Pancreas (tissue), 10 donors: ENCODE measurements at regions not wholly inside any gene's neighbourhood (a gene's known extent, or its start where the extent isn't known, plus 50 kb on each side); places are given as distances from the start of the nearest gene placed in this dataset.

Experiments
- ATAC-seq, 4 donors: fragments of 200-7000 bp; cut with Tn5 transposase; one replicate each; pipeline versions ENCODE4 v1.8.0 to v1.9.1; 2020; ENCODE audit warnings: mild to moderate bottlenecking in 4 of 4, moderate library complexity in 4 of 4
- DNase-seq, 6 donors: peaks; one replicate each; pipeline ENCODE4 v3.0.0-alpha.2; 2020
- FAIRE-seq: peaks from 2 replicates; lab custom pipeline; 2012; peaks lifted over from hg19 to GRCh38; lab: Jason Lieb, UNC
- H3K27ac ChIP-seq, 4 donors: fragments of 200-600 bp; sonication (generic); 1 replicate in 3 of 4; 2 replicates in 1 of 4; pipeline versions ENCODE4 v1.5.0 to v1.8.0; 2020
- H3K27me3 ChIP-seq, 4 donors: fragments of 200-600 bp; one replicate each; pipeline ENCODE4 v1.8.0; 2021
- H3K36me3 ChIP-seq, 3 donors: fragments of 200-600 bp; sonication (generic) in 1 of 3; one replicate each; pipeline versions ENCODE4 v1.5.0 to v1.8.0; 2020 to 2021
- H3K4me1 ChIP-seq, 3 donors: fragments of 200-600 bp; one replicate each; pipeline ENCODE4 v1.8.0; 2021
- H3K4me3 ChIP-seq, 4 donors: fragments of 200-600 bp; sonication (generic) in 2 of 4; one replicate each; pipeline versions ENCODE4 v1.5.0 to v1.8.0; 2020 to 2021
- H3K9me3 ChIP-seq, 4 donors: fragments of 200-600 bp; one replicate each; pipeline ENCODE4 v1.8.0; 2021
- WGBS, 2 donors: extraction: QIAGEN DNeasy Blood & Tissue Kit; methylation state at CpG; one replicate each; pipeline ENCODE4 v1.1.7; 2013; 5-methylcytosine and 5-hydroxymethylcytosine counted together
- intact Hi-C, 3 donors: fragments of 100-400 bp; cut with DNase I; formaldehyde crosslinking; loops; one replicate each; pipeline versions ENCODE4 v1.11.1 to v1.14.2; 2022
- TF ChIP-seq, protein P1 (sequence below), 4 donors: fragments of 200-600 bp; sonication (generic) in 3 of 4; IDR thresholded peaks; one replicate each; pipeline versions ENCODE4 v1.5.0 to v1.8.0; 2021; ENCODE audit warnings: antibody characterized with exemption in 4 of 4
- donor health status: healthy with polysubstance abuse.
- donor health status: DM: no; HTN: no; CAD: no; lungs with moderate emphysema.
- donor health status: DM: no; HTN: no; CAD: no.
- donor health status: control.
- donor health status: control.
- donor health status: Bipolar disorder and iron deficiency.
- donor health status: DM: yes; HTN: yes; CAD: no.
- donor health status: DM: no; HTN: no; CAD: no.
- donor health status: DM: no; HTN: no; CAD: no.
- donor health status: DM: yes; HTN: yes; CAD: no.

DNA sequence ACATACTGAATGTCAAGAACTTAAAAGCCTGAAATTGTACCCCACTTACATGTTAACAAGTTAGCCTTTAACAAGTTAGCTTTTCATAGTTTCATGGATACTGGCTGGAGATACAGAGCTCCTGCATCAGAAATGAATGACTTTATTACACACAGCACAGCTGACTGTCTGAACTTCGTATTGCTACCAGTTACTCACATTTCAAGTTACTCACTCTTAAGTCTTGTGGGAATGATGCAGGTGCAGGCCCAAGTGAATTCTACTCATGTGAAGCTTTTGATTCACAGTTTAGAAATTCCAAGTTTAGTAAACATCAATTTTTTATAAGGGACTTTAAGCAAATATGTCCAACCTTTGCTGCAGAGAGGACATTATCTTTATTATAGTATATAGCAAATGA lies 762.2 kb upstream of the PRR20A start:
- WGBS, 2 donors = 7 to 12% methylated on average over 1 of the region's 1 CpG
- ATAC-seq (no peak), DNase-seq (no peak), FAIRE-seq (no peak)
- Histone ChIP-seq H3K4me1 (no peaks in the 10 kb centered on the region), H3K36me3 (no peaks in the 10 kb centered on the region), H3K9me3 (no peaks in the 10 kb centered on the region), H3K4me3 (no peak overlapping the region), H3K27ac (no peak overlapping the region), H3K27me3 (no peaks in the 10 kb centered on the region)
- intact Hi-C loops = no loop called here
- TF ChIP-seq, protein P1, sequence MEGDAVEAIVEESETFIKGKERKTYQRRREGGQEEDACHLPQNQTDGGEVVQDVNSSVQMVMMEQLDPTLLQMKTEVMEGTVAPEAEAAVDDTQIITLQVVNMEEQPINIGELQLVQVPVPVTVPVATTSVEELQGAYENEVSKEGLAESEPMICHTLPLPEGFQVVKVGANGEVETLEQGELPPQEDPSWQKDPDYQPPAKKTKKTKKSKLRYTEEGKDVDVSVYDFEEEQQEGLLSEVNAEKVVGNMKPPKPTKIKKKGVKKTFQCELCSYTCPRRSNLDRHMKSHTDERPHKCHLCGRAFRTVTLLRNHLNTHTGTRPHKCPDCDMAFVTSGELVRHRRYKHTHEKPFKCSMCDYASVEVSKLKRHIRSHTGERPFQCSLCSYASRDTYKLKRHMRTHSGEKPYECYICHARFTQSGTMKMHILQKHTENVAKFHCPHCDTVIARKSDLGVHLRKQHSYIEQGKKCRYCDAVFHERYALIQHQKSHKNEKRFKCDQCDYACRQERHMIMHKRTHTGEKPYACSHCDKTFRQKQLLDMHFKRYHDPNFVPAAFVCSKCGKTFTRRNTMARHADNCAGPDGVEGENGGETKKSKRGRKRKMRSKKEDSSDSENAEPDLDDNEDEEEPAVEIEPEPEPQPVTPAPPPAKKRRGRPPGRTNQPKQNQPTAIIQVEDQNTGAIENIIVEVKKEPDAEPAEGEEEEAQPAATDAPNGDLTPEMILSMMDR (IDR thresholded peaks at IDR 0.05) = no peak

DNA sequence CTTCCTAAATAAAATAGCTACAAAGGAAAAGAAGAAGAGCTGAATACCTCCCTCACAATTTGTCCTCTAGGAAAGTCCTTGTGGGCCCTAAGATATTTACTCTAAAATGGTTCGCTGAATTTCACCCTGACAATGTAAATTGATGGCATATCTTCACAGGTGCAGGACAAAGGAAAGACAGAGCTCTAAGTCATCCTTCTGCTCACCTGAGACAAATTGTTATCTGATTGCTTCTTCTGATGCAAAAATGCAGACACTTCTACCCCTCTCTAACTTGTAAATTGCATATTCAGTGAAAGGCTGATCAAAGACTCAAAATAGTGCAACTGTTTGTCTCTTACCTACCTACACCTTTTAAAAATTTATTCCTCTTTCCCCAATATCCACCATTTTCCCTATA lies 747.2 kb upstream of the PRR20A start:
- no peak overlapping the region for H3K27ac ChIP-seq
- H3K4me3 ChIP-seq = no peak overlapping the region
- no peaks in the 10 kb centered on the region for H3K36me3 ChIP-seq
- H3K9me3 ChIP-seq = no peaks in the 10 kb centered on the region
- H3K4me1 ChIP-seq = no peaks in the 10 kb centered on the region
- ATAC-seq (no peak), FAIRE-seq (no peak), DNase-seq (no peak)
- 47 to 75% methylated on average over 1 of the region's 1 CpG for WGBS, 2 donors
- TF ChIP-seq, protein P1 (IDR thresholded peaks at IDR 0.05) = no peak
- intact Hi-C loops = no loop called here
- H3K27me3 ChIP-seq = no peaks in the 10 kb centered on the region

DNA sequence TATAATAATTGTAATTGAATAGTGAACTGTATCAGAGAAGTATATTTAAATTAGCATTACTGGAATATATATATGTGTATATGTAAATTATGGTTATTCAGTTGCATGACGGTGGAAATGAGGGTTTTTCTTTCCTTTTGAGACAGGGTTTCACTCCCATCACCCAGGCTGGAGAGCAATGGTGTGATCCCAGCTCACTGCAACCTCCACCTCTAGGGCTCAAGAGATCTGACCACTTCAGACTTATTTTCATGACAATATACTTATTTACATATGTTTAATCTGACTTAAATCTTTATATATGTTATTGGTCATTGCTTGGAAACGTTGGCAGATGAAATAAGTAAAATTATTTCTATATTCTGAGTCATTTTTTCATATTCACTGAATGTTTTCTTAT lies 744.4 kb upstream of the PRR20A start:
- DNase-seq = no peak
- intact Hi-C loops = no loop called here
- H3K36me3 ChIP-seq = no peaks in the 10 kb centered on the region
- WGBS, 2 donors = 42 to 43% methylated on average over 2 of the region's 2 CpGs
- ATAC-seq = no peak
- no peaks in the 10 kb centered on the region for H3K27me3 ChIP-seq
- no peaks in the 10 kb centered on the region for H3K9me3 ChIP-seq
- TF ChIP-seq, protein P1 (IDR thresholded peaks at IDR 0.05) = no peak
- FAIRE-seq = no peak
- no peak overlapping the region for H3K4me3 ChIP-seq
- no peak overlapping the region for H3K27ac ChIP-seq
- no peaks in the 10 kb centered on the region for H3K4me1 ChIP-seq

DNA sequence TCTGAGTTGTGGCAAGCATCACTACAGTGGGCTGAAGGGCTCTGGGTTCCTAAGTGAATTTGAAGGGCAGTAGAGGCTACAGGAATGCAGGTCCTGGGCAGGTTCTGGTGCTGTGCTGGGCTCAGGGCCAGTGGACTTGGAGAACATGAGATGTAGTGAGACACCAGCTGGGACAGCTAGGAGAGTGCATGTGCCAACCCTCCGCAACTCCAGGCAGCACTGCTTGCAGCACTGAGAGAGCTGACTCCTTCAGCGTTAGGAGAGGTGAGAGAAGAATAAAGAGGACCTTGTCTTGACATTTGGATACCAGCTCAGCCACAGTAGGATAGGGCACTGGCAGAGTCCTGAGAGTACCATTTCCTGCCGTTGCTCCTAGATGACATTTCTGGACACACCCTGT lies 739.9 kb upstream of the PRR20A start:
- intact Hi-C loops = no loop called here
- H3K4me1 ChIP-seq = no peaks in the 10 kb centered on the region
- WGBS, 2 donors = 56 to 79% methylated on average over 3 of the region's 3 CpGs
- TF ChIP-seq, protein P1 (IDR thresholded peaks at IDR 0.05) = no peak
- no peak overlapping the region for H3K4me3 ChIP-seq
- no peak overlapping the region for H3K27ac ChIP-seq
- H3K36me3 ChIP-seq = no peaks in the 10 kb centered on the region
- ATAC-seq (no peak), DNase-seq (no peak), FAIRE-seq (no peak)
- H3K27me3 ChIP-seq = no peaks in the 10 kb centered on the region
- no peaks in the 10 kb centered on the region for H3K9me3 ChIP-seq

DNA sequence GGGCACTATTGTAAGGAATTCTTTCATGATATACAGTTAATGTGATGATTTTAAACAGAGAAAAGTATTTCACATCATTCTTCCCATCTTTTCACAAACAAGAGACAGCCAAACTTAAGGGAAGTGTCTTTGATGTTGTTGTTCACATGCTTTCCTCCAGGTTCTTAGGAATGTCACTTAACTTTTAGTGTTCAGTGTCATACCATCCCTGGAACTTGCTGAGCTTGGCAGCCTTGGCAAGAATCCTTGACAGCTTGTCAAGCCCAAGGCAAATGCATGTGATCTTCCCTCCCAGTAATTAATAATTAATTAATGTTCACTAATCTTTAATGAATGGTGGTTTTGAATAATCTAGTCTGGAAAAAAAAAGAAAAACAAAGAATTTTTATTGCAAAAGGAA lies 727.9 kb upstream of the PRR20A start:
- H3K4me1 ChIP-seq = no peaks in the 10 kb centered on the region
- ATAC-seq (no peak), FAIRE-seq (no peak), DNase-seq (no peak)
- TF ChIP-seq, protein P1 (IDR thresholded peaks at IDR 0.05) = no peak
- no peaks in the 10 kb centered on the region for H3K36me3 ChIP-seq
- intact Hi-C loops = no loop called here
- no peak overlapping the region for H3K4me3 ChIP-seq
- H3K9me3 ChIP-seq = no peaks in the 10 kb centered on the region
- no peaks in the 10 kb centered on the region for H3K27me3 ChIP-seq
- no peak overlapping the region for H3K27ac ChIP-seq
